ENCODE measurements at regions not wholly inside any gene's neighbourhood (a gene's known extent, or its start where the extent isn't known, plus 50 kb on each side); places are given as distances from the start of the nearest gene placed in this dataset.

- TF ChIP-seq EZH2 (IDR thresholded peaks at IDR 0.05; ENCODE audit: insufficient read depth, poor library complexity, severe bottlenecking) = no peak
- TF ChIP-seq EZH2phosphoT487 (IDR thresholded peaks at IDR 0.05; ENCODE audit: insufficient read depth, low read depth) = no peak
Measured at GRCh38 chr11:29318134-29318845, 698.5 kb downstream of the KCNA4 start.
